WTC11 (cell line): ENCODE measurements at regions not wholly inside any gene's neighbourhood (a gene's known extent, or its start where the extent isn't known, plus 50 kb on each side); places are given as distances from the start of the nearest gene placed in this dataset.

ENCODE experiments used
- ATAC-seq: fragments of 200-7000 bp; cut with Tn5 transposase; 2 replicates; pipeline ENCODE4 v1.10.0; 2021; ENCODE audit warnings: mild to moderate bottlenecking, moderate library complexity
- CTCF ChIA-PET: fragments of 300-600 bp; sonication (Branson Sonifier 250); formaldehyde crosslinking; loops from one replicate; lab custom pipeline; 2021; ENCODE audit warnings: antibody characterized with exemption; lab: Charles Lee
- POLR2A ChIA-PET: fragments of 350-600 bp; sonication (Branson Sonifier 250); formaldehyde crosslinking; loops from one replicate; lab custom pipeline; 2021; ENCODE audit warnings: antibody characterized with exemption; lab: Charles Lee
- DNase-seq: peaks from one replicate; pipeline ENCODE4 v3.0.0; 2021; ENCODE audit warnings: low spot score
- H3K27ac Mint-ChIP-seq: 2 replicates; pipeline ENCODE4 v1.8.0; 2021; ENCODE audit warnings: mixed read lengths
- H3K27me3 Mint-ChIP-seq: 2 replicates; pipeline ENCODE4 v1.8.0; 2021; ENCODE audit warnings: low read depth, mild to moderate bottlenecking, moderate library complexity, mixed read lengths
- H3K36me3 Mint-ChIP-seq: 2 replicates; pipeline ENCODE4 v1.8.0; 2021; ENCODE audit warnings: mixed read lengths
- H3K4me1 Mint-ChIP-seq: 2 replicates; pipeline ENCODE4 v1.8.0; 2022; ENCODE audit warnings: mixed read lengths
- H3K4me3 Mint-ChIP-seq: 2 replicates; pipeline ENCODE4 v1.8.0; 2021; ENCODE audit warnings: mild to moderate bottlenecking, moderate library complexity, mixed read lengths
- H3K9me3 Mint-ChIP-seq: 2 replicates; pipeline ENCODE4 v1.8.0; 2021; ENCODE audit warnings: mixed read lengths
- ARID4B ChIP-seq: sonication (generic); formaldehyde crosslinking; IDR thresholded peaks from 2 replicates; pipeline ENCODE4 v1.8.0; 2023; ENCODE audit warnings: missing genetic modification reagents, mild to moderate bottlenecking, borderline replicate concordance
- ATF6 ChIP-seq: sonication (generic); formaldehyde crosslinking; IDR thresholded peaks from 2 replicates; pipeline ENCODE4 v1.8.1; 2023; ENCODE audit warnings: mild to moderate bottlenecking, missing genetic modification reagents
- CBFB ChIP-seq: sonication (generic); formaldehyde crosslinking; IDR thresholded peaks from 2 replicates; pipeline ENCODE4 v1.8.1; 2022; ENCODE audit warnings: mild to moderate bottlenecking, low read depth, missing genetic modification reagents
- E2F4 ChIP-seq: sonication (generic); formaldehyde crosslinking; IDR thresholded peaks from 2 replicates; pipeline ENCODE4 v1.8.1; 2022; ENCODE audit warnings: low read depth, mild to moderate bottlenecking, moderate library complexity, missing genetic modification reagents, borderline replicate concordance
- E2F5 ChIP-seq: sonication (generic); formaldehyde crosslinking; IDR thresholded peaks from 2 replicates; pipeline ENCODE4 v1.8.1; 2022; ENCODE audit warnings: mild to moderate bottlenecking, moderate library complexity, missing genetic modification reagents
- EMX1 ChIP-seq: fragments of 250-450 bp; sonication (Bioruptor Pico); IDR thresholded peaks from 2 replicates; pipeline ENCODE4 v1.8.0; 2021; ENCODE audit warnings: mild to moderate bottlenecking
- FOXP1 ChIP-seq: sonication (generic); formaldehyde crosslinking; IDR thresholded peaks from 2 replicates; pipeline ENCODE4 v1.8.0; 2022; ENCODE audit warnings: missing genetic modification reagents, mild to moderate bottlenecking, moderate library complexity, borderline replicate concordance
- GABPB1 ChIP-seq: sonication (generic); formaldehyde crosslinking; IDR thresholded peaks from 2 replicates; pipeline ENCODE4 v1.8.1; 2023; ENCODE audit warnings: mild to moderate bottlenecking, missing genetic modification reagents
- JUN ChIP-seq: sonication (generic); formaldehyde crosslinking; IDR thresholded peaks from 2 replicates; pipeline ENCODE4 v1.8.0; 2023; ENCODE audit warnings: mild to moderate bottlenecking, missing genetic modification reagents
- MLX ChIP-seq: sonication (generic); formaldehyde crosslinking; IDR thresholded peaks from 2 replicates; pipeline ENCODE4 v1.8.1; 2023; ENCODE audit warnings: mild to moderate bottlenecking, missing genetic modification reagents, moderate library complexity
- MXD4 ChIP-seq: fragments of 250-450 bp; sonication (Bioruptor Pico); IDR thresholded peaks from 2 replicates; pipeline ENCODE4 v1.8.0; 2021; ENCODE audit warnings: mild to moderate bottlenecking, moderate library complexity, borderline replicate concordance
- NR3C1 ChIP-seq: sonication (generic); formaldehyde crosslinking; conservative IDR thresholded peaks from 2 replicates; pipeline ENCODE4 v1.8.1; 2023; ENCODE audit warnings: low read depth, mild to moderate bottlenecking, missing genetic modification reagents
- PREB ChIP-seq: sonication (generic); formaldehyde crosslinking; IDR thresholded peaks from 2 replicates; pipeline ENCODE4 v1.8.1; 2022; ENCODE audit warnings: mild to moderate bottlenecking, missing genetic modification reagents, moderate library complexity, borderline replicate concordance
- RORB ChIP-seq: fragments of 250-450 bp; sonication (Bioruptor Pico); IDR thresholded peaks from 2 replicates; pipeline ENCODE4 v1.9.0; 2021; ENCODE audit warnings: mild to moderate bottlenecking
- SMAD4 ChIP-seq: sonication (generic); formaldehyde crosslinking; IDR thresholded peaks from 2 replicates; pipeline ENCODE4 v1.8.0; 2022; ENCODE audit warnings: mild to moderate bottlenecking, missing genetic modification reagents
- TEAD4 ChIP-seq: sonication (generic); formaldehyde crosslinking; IDR thresholded peaks from 2 replicates; pipeline ENCODE4 v1.8.0; 2022; ENCODE audit warnings: mild to moderate bottlenecking, missing genetic modification reagents
- TP53 ChIP-seq: sonication (generic); formaldehyde crosslinking; IDR thresholded peaks from 2 replicates; pipeline ENCODE4 v1.8.1; 2023; ENCODE audit warnings: mild to moderate bottlenecking, missing genetic modification reagents
- ZBTB43 ChIP-seq: sonication (generic); formaldehyde crosslinking; IDR thresholded peaks from 2 replicates; pipeline ENCODE4 v1.8.1; 2023; ENCODE audit warnings: mild to moderate bottlenecking, missing genetic modification reagents
- ZNF138 ChIP-seq: sonication (generic); formaldehyde crosslinking; conservative IDR thresholded peaks from 2 replicates; pipeline ENCODE4 v1.8.1; 2022; ENCODE audit warnings: mild to moderate bottlenecking, moderate library complexity, missing genetic modification reagents
- ZNF281 ChIP-seq: sonication (generic); formaldehyde crosslinking; IDR thresholded peaks from 2 replicates; pipeline ENCODE4 v1.8.0; 2023; ENCODE audit warnings: mild to moderate bottlenecking, missing genetic modification reagents
- ZNF396 ChIP-seq: fragments of 250-450 bp; sonication (Bioruptor Pico); IDR thresholded peaks from 2 replicates; pipeline ENCODE4 v1.8.0; 2021; ENCODE audit warnings: mild to moderate bottlenecking, moderate library complexity, borderline replicate concordance

- TF ChIP-seq NR3C1 = no peak
- no peak for TF ChIP-seq RORB (CRISPR knock-in tag)
- TF ChIP-seq ZBTB43 (CRISPR knock-in tag) = no peak
- no peak for TF ChIP-seq E2F5
- no peak for TF ChIP-seq ATF6 (CRISPR knock-in tag)
- TF ChIP-seq TP53 (CRISPR knock-in tag) = no peak
- no peak for TF ChIP-seq ZNF281 (CRISPR knock-in tag)
- no peak for TF ChIP-seq EMX1
- no peak for TF ChIP-seq GABPB1 (CRISPR knock-in tag)
- no peak for TF ChIP-seq MXD4 (CRISPR knock-in tag)
Measured at GRCh38 chr4:187218705-187219245, 495.1 kb upstream of the FAT1 start (continued).

GRCh38 chr4:187224560-187224959 lies 500.9 kb upstream of the FAT1 start:
- ATAC-seq = no peak

More at GRCh38 chr4:187224560-187224959, 500.9 kb upstream of the FAT1 start:
- Mint-ChIP-seq H3K9me3 (no peaks in the 10 kb centered on the region), H3K27ac (no peak overlapping the region), H3K36me3 (no peaks in the 10 kb centered on the region), H3K4me1 (no peaks in the 10 kb centered on the region; the same call in 1 of the 2 replicates), H3K27me3 (no peaks in the 10 kb centered on the region), H3K4me3 (no peak overlapping the region)
- no peak for DNase-seq
- TF ChIP-seq TEAD4 (CRISPR knock-in tag) = no peak
- TF ChIP-seq MLX (CRISPR knock-in tag) = no peak
- TF ChIP-seq JUN (CRISPR knock-in tag) = no peak
- no peak for TF ChIP-seq FOXP1
- TF ChIP-seq E2F4 (CRISPR knock-in tag) = no peak
- TF ChIP-seq SMAD4 (CRISPR knock-in tag) = no peak
- TF ChIP-seq ZNF138 (CRISPR knock-in tag) = no peak
- TF ChIP-seq ZNF396 (CRISPR knock-in tag) = no peak
- TF ChIP-seq PREB (CRISPR knock-in tag) = no peak
- TF ChIP-seq ARID4B (CRISPR knock-in tag) = no peak
- TF ChIP-seq CBFB = no peak
- ChIA-PET CTCF (no interaction called here), POLR2A (no interaction called here)
